ENCODE measurements at regions not wholly inside any gene's neighbourhood (a gene's known extent, or its start where the extent isn't known, plus 50 kb on each side); places are given as distances from the start of the nearest gene placed in this dataset.

DNA sequence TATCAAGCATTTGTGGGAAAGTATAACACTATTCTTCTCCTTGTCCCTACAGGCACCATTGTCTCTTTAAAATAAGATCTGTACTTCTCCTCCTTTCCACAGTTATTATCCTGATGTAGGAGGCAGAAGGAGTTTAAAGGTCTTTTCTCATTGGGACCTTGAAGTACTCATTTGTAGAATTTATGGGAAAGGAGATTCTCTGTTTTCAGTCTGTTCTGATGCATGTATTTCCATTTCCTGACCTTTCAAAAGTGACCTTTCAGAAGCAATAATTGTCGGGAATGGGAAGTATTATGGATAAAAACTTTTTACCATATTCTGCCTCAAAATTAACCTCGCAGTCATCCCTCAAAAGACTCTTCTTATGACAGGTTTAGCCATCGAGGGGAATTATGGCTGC, 224.8 kb downstream of the CTH start:
- no peak for TF ChIP-seq POLR2A (IDR thresholded peaks at IDR 0.05)
- TF ChIP-seq, protein P1, sequence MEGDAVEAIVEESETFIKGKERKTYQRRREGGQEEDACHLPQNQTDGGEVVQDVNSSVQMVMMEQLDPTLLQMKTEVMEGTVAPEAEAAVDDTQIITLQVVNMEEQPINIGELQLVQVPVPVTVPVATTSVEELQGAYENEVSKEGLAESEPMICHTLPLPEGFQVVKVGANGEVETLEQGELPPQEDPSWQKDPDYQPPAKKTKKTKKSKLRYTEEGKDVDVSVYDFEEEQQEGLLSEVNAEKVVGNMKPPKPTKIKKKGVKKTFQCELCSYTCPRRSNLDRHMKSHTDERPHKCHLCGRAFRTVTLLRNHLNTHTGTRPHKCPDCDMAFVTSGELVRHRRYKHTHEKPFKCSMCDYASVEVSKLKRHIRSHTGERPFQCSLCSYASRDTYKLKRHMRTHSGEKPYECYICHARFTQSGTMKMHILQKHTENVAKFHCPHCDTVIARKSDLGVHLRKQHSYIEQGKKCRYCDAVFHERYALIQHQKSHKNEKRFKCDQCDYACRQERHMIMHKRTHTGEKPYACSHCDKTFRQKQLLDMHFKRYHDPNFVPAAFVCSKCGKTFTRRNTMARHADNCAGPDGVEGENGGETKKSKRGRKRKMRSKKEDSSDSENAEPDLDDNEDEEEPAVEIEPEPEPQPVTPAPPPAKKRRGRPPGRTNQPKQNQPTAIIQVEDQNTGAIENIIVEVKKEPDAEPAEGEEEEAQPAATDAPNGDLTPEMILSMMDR (IDR thresholded peaks at IDR 0.05) = no peak
- DNase-seq = no peak
- Histone ChIP-seq H3K36me3 (replicated peaks in 1 of 2) (no peaks in the 10 kb centered on the region), H3K4me1 (replicated peaks in 1 of 2) (no peaks in the 10 kb centered on the region), H3K4me3 (no peak overlapping the region), H3K27me3 (no peaks in the 10 kb centered on the region), H3K27ac (no peak overlapping the region), H3K9me3 (replicated peaks in 1 of 3) (peaks cover 0 to 8% (median 0%) of the 10 kb centered on the region in 3 donors)
- WGBS, 4 donors = 46 to 58% (median 53%) methylated on average over 3 of the region's 3 CpGs
- intact Hi-C loops (cut with DNase I) = no loop called here

DNA sequence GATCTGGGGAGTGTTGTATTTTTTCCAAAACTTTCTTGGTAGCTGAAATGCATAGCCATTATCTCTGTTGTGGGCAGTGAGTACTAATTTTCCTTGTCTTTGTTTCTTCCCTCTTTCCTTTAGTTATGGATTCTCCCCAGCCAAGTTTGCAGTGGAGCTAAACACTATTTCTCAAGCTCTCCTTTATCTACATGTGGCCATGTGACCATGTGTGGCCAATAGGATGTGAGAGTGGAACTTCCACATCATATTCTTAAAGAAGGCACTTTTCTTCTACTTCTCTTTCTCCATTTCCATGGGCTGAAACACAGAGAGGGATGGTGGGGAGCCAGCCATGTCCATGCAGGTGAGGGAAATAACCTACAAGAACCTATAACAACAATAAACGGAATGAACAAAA, 230.8 kb downstream of the CTH start:
- intact Hi-C loops (cut with DNase I) = no loop called here
- H3K27me3 ChIP-seq = no peaks in the 10 kb centered on the region
- H3K4me3 ChIP-seq = no peak overlapping the region
- WGBS, 4 donors = 67 to 91% (median 72%) methylated on average over 1 of the region's 1 CpG
- no peak overlapping the region for H3K27ac ChIP-seq
- no peaks in the 10 kb centered on the region for H3K9me3 ChIP-seq (replicated peaks in 1 of 3)
- DNase-seq = no peak
- TF ChIP-seq, protein P1 (IDR thresholded peaks at IDR 0.05) = no peak
- no peak for TF ChIP-seq POLR2A (IDR thresholded peaks at IDR 0.05)
- H3K36me3 ChIP-seq (replicated peaks in 1 of 2) = no peaks in the 10 kb centered on the region
- H3K4me1 ChIP-seq (replicated peaks in 1 of 2) = no peaks in the 10 kb centered on the region

DNA sequence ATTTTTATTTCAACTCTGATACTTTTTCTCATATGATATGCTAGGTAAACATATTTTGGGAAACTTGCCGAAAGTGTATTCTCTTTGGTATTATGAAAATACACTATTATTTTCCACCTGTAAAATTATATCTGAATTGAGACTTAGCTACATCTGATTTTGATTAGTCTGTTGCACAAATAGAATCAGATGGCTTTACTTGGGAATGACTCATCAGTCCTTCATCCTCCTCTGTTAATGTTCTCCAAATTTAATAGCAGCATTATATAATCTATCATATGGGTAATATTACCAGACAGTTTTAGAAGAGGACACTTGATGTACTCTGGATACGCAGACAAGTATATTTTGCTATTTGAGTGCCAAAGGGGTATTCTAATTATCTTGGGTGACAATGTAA, 245.3 kb downstream of the CTH start:
- H3K4me3 ChIP-seq = no peak overlapping the region
- TF ChIP-seq, protein P1 (IDR thresholded peaks at IDR 0.05) = no peak
- no peak for TF ChIP-seq POLR2A (IDR thresholded peaks at IDR 0.05)
- no peak for DNase-seq
- H3K36me3 ChIP-seq (replicated peaks in 1 of 2) = no peaks in the 10 kb centered on the region
- no peaks in the 10 kb centered on the region for H3K27me3 ChIP-seq
- no peaks in the 10 kb centered on the region for H3K9me3 ChIP-seq (replicated peaks in 1 of 3)
- WGBS, 4 donors = 76 to 85% (median 80%) methylated on average over 2 of the region's 2 CpGs
- intact Hi-C loops (cut with DNase I) = no loop called here
- no peaks in the 10 kb centered on the region for H3K4me1 ChIP-seq (replicated peaks in 1 of 2)
- H3K27ac ChIP-seq = no peak overlapping the region

DNA sequence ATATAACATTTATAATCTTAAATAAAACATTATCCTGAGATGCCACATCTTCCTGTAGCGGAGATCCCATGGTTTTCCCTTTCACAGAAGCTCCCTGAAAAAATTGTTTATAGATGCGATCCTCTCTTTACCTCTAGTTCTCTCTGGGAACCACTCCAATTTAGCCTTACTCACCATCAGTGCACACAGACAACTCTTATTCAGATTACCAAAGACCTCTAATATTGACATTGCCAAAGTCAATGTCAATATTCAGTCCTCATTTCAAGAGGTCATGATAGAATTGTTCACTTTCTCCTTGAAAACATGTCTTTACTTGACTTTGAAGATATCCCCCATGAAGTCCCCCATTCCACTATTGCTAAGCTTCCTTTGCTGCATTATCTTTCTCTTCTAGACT, 248.8 kb downstream of the CTH start:
- Histone ChIP-seq H3K27me3 (no peaks in the 10 kb centered on the region), H3K4me3 (no peak overlapping the region), H3K4me1 (replicated peaks in 1 of 2) (no peaks in the 10 kb centered on the region), H3K9me3 (replicated peaks in 1 of 3) (no peaks in the 10 kb centered on the region), H3K27ac (no peak overlapping the region), H3K36me3 (replicated peaks in 1 of 2) (no peaks in the 10 kb centered on the region)
- TF ChIP-seq, protein P1 (IDR thresholded peaks at IDR 0.05) = no peak
- TF ChIP-seq POLR2A (IDR thresholded peaks at IDR 0.05) = no peak
- no peak for DNase-seq
- WGBS, 4 donors = 83 to 88% (median 84%) methylated on average over 2 of the region's 2 CpGs
- intact Hi-C loops (cut with DNase I) = no loop called here

Data from adrenal gland (tissue), 9 donors.